ENCODE measurements at regions not wholly inside any gene's neighbourhood (a gene's known extent, or its start where the extent isn't known, plus 50 kb on each side); places are given as distances from the start of the nearest gene placed in this dataset.

GRCh38 chr3:152519376-152519775 is 250.6 kb downstream of the MBNL1 start:
- no peak for TF ChIP-seq POLR2A (IDR thresholded peaks at IDR 0.05; ENCODE audit: extremely low read depth, insufficient read length)
- no peak for TF ChIP-seq CTCF (IDR thresholded peaks at IDR 0.05; ENCODE audit: low read depth, low read length)
- no peak for TF ChIP-seq MAX (IDR thresholded peaks at IDR 0.05; ENCODE audit: low read depth, low read length)

Measured in NB4 (cell line).